HG03342 (cell line): ENCODE measurements at regions not wholly inside any gene's neighbourhood (a gene's known extent, or its start where the extent isn't known, plus 50 kb on each side); places are given as distances from the start of the nearest gene placed in this dataset.
"Not testable (repeated sequence)": the region's sequence is repeated elsewhere in the genome, so short reads cannot be mapped to it uniquely, and the experiment has no call there.

Experiments
- ATAC-seq: cut with Tn5 transposase; IDR thresholded peaks from one replicate; pipeline ENCODE4 v1.9.1; 2021; ENCODE audit warnings: mild to moderate bottlenecking, moderate library complexity; ENCODE audit not compliant: unreplicated experiment

DNA sequence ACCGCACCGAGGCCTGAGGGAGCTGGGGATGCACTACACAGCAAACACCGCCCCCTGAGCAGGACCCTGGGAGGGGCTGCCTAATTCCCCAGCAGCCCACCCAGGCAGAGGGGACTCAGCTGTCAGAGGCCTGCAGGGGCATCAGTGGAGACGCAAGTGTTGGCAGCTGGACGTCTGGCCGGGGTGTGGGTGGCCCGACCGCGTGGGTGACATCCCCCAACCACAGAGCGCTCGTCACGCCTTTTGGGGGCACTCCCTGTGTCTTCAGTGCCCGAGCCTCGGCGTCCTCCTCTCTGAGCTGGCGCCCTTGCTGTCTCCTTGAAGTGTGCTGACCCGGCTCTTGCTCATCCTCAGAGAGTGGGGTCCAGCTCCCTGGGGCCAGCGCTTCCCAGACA is 150.2 kb downstream of the BRD1 start:
- ATAC-seq, result no peak

DNA sequence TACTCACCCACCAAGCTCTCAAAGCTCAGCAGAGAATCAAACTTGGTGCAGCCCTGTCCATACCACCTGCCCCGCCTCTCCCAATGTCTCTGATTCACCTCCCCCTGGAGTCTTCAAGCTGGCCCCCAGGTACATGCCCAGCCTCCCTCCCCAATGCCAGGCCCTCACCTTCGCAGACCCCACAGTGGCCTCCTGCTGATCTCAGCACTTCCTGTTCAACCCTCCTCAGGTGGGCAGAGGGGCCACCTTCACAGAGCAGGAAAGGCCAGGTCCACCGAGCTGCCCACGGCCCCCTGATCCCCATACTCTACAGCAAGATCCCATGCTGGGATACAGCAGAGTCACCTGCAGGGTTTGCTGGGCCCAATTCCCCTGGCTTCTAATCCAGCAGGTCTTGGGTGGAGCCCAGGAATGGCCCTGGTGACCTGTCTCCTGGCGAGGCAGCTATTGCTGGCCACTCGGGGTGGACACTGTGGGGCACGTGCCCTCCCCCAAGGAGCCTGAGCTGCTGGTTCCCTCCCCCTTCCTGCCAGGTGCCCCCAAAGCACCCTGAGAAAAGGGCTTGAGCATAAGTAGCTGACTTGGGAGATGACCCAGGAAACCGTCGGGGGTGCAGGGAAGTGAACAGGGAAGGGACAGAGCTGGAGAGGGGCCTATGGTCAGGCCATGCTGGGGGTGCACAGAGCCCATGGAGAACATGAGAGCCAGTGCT is 150.7 kb downstream of the BRD1 start:
- ATAC-seq, result no peak

DNA sequence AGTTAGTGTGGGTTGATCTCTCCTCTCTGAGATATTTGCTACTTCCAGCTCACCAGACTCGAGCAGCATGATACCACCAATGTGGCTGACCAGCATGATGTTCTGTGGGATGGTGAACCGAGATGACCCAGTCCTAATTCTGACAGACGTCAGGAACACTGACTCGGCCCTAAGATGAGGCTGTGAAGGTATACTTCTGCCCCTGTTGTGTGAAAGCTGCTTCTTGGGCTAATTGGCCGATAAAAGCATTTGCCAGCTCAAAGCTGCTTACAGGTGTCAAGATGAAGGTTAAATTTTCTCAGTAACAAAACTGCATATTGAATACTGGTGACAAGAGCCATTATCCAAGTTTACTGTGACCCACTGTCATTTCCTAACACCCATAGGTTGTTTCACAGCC is 151.4 kb downstream of the BRD1 start:
- no peak for ATAC-seq

DNA sequence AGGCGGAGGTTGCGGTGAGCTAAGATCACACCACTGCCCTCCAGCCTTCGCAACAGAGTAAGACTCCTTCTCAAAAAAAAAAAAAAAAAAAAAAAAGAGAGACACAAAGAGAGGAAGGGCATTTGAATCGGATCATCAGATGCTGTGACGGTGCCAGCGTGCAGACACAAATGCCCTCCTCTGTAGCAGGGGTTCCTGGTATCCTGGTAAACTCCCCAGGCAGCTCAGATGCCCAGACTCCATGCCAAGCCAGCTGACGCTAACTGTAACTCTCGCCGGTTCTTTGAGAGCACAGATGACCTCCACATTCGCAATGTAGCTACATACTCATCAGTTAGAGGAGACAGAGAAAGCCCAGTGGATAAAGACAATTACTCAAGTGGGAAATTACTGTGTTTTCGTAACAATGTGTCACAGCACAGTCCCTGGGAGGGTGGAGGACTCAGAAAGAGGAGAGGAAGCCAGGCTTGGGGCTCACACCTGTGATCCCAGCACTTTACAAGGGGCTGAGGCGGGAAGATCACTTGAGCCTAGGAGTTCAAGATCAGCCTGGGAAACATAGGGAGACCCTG is 153.1 kb downstream of the BRD1 start:
- no peak for ATAC-seq

DNA sequence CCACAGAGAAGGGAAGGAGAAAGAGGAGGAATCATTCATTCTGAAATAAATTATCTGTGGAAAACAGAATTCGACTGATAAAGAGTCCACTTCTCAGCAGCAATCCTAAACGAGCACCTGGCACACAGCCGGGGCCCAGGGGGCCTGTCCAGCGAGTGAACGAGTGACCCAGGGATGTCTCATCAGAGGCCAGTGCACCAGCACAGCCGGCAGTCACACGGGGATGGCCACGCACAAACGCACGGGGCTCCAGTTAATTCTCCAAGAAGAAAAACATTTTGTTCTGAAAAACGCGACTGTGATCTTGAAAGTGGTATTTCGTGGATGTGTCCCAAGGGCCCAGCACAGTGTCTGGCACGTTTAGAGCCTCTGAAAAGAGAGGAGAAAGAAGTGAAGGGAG is 154.6 kb downstream of the BRD1 start:
- no peak for ATAC-seq

DNA sequence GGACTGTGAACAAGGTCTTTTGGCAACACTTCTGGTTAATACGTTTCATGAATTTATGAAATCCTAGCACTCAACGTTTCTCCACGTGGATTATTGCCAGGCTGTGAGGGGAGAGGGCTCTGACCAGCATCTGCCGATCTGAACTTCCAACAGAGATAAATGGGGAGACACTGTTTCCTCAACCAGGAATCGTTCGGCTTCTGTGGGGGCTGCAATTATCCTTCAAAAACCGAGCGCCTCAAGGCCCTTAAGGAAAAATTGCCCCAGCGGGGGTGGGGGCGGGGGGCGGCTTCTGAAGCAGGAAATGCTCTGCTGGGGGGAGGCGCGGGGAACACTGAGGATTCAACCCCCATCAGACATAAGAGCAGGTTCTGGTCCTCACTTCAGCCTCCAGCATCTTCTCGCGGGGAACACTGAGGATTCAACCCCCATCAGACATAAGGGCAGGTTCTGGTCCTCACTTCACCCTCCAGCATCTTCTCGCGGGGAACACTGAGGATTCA is 155.6 kb downstream of the BRD1 start:
- ATAC-seq, result no peak

DNA sequence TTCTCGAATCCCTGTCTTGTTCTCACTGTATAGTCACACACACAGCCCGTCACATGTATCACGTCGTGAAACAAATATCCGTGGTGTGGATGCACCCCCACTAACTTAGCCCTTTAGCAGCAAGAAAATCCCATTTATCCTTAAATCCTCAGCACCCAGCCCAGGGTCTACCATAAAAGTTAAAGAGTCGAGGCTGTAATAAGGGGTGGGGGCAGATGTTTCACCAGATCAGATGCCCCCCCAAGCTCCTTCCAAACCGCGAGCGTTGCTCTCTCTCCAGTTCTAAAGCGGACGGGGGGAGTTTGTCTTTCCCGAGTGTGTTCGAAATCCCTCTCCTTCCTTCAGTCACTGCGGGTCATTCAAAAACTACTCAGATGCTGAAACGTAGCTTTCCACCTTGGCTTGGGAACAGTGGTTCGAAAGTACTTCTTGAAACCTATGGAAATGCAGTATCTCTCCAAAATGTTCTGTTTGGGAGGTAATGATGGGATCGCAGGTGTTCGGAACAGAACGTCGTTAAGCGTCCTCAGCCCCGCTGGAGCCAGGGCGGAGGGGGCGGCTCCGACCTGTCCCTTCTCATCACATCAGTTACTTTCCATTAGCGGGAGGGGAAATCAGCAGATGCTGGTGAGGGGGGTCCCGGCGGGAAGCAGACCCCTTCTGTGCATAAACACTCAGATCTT is 156.2 kb downstream of the BRD1 start:
- no peak for ATAC-seq

DNA sequence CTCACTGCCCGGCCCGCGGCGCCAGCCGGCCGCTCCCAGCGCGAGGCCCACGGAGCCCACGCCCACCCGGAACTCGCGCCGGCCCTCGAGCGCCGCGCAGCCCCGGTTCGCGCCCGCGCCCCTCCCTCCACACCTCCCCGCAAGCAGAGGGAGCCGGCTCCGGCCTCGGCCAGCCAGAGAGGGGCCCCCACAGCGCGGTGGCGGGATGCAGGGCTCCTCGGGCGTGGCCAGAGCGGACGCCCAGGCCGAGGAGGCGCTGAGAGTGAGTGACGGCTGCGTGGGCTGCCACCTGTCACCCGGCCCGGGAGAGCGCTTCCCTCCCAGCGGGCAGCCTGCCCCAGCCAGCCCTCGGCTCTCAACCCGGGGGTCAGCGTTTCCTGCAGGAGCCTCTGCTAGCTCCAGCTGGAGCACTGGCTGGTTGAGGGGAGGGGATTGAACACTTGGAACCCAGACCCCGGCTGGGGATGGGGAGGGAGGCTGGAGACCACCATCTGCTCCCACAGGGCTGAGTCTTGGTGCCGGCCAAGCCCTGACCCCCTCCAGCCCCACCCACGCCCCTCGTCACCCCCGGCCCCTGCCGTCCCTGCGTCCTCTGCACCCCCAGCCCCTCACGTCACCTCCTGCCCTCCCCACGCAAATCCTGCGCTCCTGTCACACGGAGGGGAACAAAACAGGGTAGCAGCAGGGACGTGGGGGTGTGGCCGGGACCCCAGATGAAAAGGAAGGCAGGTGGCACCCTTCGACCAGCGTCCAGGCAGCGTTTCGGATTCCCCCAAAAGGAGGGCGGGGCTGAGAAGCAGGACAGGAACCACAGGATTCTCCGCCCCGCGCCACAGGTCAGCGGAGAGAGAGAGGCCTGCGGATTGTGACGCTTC is 157.0 kb downstream of the BRD1 start:
- ATAC-seq, result no peak

DNA sequence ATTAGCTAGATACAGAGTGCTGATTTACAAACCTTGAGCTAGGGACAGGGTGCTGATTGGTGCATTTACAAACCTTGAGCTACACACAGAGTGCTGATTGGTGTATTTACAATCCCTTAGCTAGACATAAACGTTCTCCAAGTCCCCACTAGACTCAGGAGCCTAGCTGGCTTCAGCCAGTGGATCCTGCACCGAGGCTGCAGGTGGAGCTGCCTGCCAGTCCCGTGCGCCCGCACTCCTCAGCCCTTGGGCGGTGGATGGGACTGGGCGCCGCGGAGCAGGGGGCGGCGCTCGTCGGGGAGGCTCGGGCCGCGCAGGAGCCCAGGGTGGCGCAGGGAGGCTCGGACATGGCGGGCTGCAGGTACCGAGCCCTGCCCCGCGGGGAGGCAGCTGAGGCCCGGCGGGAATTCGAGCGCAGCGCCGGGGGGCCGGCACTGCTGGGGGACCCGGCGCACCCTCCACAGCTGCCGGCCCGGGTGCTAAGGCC is 157.7 kb downstream of the BRD1 start:
- not testable (repeated sequence) for ATAC-seq

DNA sequence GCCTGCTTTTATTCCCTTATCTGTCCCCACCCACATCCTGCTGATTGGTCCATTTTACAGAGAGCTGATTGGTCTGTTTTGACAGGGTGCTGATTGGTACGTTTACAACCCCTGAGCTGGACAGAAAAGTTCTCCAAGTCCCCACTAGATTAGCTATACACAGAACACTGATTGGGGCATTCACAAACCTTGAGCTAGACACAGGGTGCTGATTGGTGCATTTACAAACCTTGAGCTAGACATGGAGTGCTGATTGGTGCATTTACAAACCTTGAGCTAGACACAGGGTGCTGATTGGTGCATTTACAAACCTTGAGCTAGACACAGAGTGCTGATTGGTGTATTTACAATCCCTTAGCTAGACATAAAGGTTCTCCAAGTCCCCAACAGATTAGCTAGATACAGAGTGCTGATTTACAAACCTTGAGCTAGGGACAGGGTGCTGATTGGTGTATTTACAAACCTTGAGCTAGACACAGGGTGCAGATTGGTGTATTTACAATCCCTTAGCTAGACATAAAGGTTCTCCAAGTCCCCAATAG is 158.2 kb downstream of the BRD1 start:
- ATAC-seq, result not testable (repeated sequence)

DNA sequence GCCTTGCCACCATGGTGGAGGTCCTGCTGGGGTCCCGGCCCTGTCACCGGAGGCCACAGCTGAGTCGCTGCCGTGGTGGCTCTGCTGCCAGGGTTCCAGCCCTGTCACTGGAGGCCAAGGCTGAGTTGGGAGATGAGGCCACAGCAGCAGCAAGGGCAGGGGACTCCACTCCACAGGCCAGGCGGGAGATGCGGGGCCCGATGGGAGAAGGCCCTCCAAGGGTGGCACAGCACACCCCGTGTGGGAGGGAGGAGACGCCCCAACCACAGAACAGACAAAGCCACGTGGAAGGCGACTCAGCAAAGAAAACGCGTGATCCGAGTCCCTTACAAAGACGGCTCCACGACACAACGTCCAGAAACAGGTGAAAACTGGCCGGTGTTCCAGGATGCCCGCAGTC is 159.3 kb downstream of the BRD1 start:
- no peak for ATAC-seq

DNA sequence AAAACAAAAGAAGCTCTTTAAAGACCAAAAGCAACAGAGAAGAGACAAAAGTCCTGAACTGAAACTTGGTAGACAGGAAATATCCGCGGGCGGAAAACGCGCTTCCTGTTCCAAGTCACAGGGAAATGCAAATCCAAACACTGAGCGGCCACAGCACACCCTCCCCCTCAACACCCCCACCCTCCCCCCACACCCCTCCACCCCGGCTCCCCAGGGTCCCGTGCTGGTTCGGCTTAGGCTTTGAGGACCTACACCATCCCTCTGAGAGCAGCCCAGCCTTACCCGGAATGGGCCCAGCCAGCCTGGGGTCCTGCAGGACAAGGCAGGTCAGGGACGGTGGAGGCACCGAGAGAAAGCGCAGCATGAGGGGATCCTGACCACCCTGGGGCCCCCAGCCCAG is 160.4 kb downstream of the BRD1 start:
- no peak for ATAC-seq

DNA sequence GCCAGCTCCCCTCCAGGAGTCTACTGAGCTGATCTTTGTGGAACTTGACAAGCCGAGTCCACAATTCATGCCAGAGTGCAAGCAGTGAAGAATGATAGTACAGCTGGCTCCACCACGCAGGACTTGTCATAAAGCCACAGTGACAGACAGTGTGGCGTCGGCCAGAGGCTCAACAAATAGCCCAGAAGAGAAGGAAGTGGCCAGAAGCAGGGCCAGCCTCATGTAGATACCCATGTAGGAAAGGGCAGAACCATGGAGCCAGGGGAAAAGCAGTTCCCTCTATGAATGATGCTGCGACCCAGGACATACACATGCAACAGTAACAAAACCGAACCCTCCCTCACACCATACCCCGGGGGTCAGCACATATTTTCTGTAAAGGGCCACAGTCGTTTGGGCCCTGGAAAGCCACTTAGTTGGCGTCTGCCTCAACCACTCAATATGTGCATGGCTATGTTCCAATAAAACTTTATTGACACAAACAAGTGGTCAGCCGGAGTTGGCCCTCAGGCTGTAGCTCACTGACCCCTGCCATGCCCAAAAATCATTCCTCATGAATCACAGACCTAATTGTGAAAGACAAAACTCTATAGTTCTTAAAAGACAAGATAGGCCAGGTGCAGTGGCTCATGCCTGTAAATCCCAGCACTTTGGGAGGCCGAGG is 161.4 kb downstream of the BRD1 start:
- no peak for ATAC-seq

DNA sequence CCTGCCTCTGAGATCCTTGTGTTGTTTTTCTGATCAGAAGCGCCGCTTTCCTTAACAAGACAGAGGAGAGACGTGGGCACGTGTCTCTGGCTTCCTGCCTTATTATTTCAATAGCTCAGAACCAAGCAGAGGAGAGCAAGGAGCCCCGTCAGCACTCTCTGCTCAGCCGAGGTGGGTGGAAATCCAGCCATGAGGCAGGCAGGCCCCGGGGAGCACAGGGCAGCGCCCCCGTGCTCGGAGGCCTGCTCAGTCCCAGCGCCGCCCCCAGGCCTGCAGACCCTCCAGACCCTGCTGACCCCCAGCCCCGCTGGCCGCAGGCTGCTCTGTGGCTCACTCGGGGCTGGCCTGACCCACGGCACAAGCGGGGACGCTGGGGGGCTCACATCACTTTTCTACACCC is 162.8 kb downstream of the BRD1 start:
- ATAC-seq, result no peak

DNA sequence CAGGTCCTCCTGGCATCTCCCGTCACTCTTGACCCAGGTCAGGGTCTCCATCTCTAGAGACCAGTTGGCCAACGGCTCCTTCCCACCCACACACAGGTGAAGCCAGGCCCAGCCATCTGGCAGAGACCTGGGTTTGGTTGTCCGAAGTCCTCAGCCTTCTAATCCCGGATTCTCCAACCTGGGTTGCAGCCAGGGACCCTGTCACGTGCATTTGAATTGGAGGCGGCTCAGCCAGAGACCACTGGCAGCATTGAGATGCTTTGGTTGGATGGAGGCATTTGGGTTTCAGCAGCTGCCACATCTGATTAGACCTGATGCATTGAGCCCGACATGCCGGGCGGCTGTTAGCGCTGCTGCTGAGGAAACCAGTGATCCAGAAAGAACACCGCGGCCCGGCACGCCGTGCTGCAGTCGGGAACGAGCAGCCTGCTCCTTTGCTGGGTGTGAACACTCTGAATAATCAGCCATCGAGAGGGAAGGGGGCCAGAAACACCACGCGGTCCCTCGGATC is 163.2 kb downstream of the BRD1 start:
- no peak for ATAC-seq

DNA sequence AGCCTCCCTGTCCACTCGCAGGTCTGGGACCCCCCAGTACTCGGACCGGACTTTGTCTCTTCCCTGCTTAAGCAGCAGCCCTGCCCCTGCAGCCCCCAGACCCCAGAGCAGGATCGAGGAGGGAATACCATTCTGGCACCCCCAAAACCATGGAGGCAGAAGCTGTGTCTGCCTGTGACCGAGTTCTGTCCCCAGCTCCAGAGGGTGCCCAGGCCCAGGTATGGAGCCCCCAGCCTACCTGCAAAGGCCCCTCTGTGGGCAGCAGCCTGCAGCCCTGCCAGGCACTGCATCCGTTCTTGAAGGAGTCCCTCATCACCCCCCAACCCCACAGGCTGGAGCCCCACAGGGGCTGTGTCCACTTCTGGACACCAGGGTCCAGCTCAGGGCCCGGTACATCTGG is 163.8 kb downstream of the BRD1 start:
- no peak for ATAC-seq

DNA sequence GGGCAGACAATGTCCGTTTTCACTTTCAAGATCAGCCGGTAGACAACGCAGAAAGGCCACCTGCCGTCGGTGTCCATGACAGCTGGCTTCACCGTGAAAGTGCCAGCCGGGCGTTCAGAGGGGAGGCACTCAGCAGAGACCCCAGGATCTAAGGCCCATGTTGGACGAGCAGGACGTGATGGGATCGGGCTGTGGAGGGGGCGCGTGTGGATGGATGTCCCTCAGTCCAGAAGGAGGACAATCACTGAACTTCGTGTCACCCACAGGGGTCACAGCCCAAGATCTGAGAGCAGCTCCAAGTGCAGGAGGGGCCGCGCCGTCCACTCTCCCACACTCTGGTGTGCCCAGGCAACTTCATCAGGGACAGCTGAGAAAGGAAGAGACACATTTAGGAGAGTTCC is 164.4 kb downstream of the BRD1 start:
- no peak for ATAC-seq

DNA sequence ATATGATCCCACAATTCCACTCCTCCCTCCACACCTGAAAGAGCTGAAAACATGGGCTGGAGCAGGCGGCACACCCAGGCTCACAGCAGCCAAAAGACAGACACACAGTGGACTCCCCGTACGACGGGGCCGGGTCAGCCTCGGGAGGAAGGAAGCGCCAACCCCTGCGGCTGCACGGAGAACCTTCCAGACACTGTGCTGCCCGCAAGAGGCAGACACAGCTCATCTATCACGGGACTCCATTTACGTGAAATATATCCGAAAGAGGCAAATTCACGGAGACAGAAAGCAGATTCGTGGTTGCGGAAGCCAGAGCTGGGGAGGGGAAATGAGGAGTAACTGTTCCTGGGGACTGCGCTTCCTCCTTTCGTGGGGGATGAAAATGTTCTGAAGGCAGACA is 165.0 kb downstream of the BRD1 start:
- no peak for ATAC-seq

DNA sequence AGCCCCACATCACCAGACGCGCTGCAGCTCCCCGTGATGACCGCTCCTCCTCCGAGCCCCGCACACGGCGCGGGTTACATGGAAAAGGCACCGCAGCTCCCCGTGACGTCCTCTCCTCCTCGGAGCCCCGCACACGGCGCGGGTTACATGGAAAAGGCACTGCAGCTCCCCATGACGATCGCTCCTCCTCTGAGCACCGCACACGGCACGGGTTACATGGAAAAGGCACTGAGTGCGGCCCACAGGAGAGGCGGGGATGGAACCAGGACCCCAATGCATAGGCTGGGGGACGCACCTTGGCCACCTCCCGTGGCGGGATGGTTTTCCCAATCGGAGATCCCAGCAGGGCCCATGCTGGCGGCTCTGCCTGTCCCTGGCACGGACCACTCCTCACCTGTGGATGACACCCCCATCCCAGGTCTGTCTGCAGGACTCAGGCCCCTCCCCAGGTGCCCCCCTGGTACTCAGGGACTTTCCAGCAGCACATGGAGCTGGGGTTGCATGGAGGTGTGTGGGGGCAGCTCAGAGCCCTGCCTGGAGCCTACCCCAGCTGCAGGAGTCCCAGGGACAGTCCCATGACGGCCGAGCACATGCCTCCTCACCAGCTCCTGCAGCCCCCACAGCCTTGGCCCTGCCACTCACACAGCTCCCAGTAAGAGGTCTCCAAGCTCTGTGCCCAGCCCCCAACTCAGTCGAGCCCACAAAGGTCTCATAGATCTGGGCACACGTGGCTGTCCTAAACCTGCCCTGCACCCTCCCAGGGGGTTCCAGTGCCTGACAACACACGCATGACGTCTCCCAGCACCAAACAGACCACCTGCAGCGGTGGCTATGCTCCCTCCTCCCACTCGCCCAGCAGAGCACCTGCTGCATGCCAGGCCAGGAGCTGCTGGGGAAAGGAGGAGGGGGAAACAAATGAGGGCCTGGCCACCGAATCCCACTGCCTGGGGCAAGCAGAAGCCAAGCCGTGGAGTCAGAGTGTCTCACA is 166.6 kb downstream of the BRD1 start:
- no peak for ATAC-seq
